ENCODE measurements at regions not wholly inside any gene's neighbourhood (a gene's known extent, or its start where the extent isn't known, plus 50 kb on each side); places are given as distances from the start of the nearest gene placed in this dataset.

GRCh38 chr18:61989138-61989537 is 96.3 kb upstream of the RNF152 start:
- DNase-seq, result no peak

- DNase-seq, result no peak
Observed at GRCh38 chr18:61988100-61988499, 95.3 kb upstream of the RNF152 start.

- DNase-seq, result no peak
Observed at GRCh38 chr18:61985681-61986080, 92.9 kb upstream of the RNF152 start.

GRCh38 chr18:61984349-61984748 is 91.5 kb upstream of the RNF152 start:
- DNase-seq, result no peak

- no peak for DNase-seq
Observed at GRCh38 chr18:61982475-61982874, 89.7 kb upstream of the RNF152 start.

- DNase-seq, result no peak
Observed at GRCh38 chr18:61980355-61980754, 87.5 kb upstream of the RNF152 start.

- peak; percentile 78 for DNase-seq
Observed at GRCh38 chr18:61975526-61976326, 82.9 kb upstream of the RNF152 start.

GRCh38 chr18:61973273-61974115 is 80.7 kb upstream of the RNF152 start:
- no peak for DNase-seq

- DNase-seq, result no peak
Observed at GRCh38 chr18:61972389-61973264, 79.8 kb upstream of the RNF152 start.

GRCh38 chr18:61967252-61967891 is 74.6 kb upstream of the RNF152 start:
- no peak for DNase-seq

GRCh38 chr18:61965311-61965710 is 72.5 kb upstream of the RNF152 start:
- no peak for DNase-seq

GRCh38 chr18:61964616-61965015 is 71.8 kb upstream of the RNF152 start:
- DNase-seq, result no peak

GRCh38 chr18:61963705-61964104 is 70.9 kb upstream of the RNF152 start:
- DNase-seq, result no peak

- DNase-seq, result no peak
Observed at GRCh38 chr18:61957801-61958516, 65.2 kb upstream of the RNF152 start.

- DNase-seq, result no peak
Observed at GRCh38 chr18:61955644-61956043, 62.8 kb upstream of the RNF152 start.

GRCh38 chr18:61954096-61954746 is 61.4 kb upstream of the RNF152 start:
- DNase-seq, result no peak

GRCh38 chr18:61953641-61954040 is 60.8 kb upstream of the RNF152 start:
- DNase-seq, result no peak

- DNase-seq, result no peak
Observed at GRCh38 chr18:61953161-61953560, 60.4 kb upstream of the RNF152 start.

- no peak for DNase-seq
Observed at GRCh38 chr18:61951396-61951795, 58.6 kb upstream of the RNF152 start.

- no peak for DNase-seq
Observed at GRCh38 chr18:61950371-61950770, 57.6 kb upstream of the RNF152 start.

GRCh38 chr18:61949946-61950345 is 57.1 kb upstream of the RNF152 start:
- DNase-seq, result no peak
